IMR-90 (cell line): ENCODE measurements at regions not wholly inside any gene's neighbourhood (a gene's known extent, or its start where the extent isn't known, plus 50 kb on each side); places are given as distances from the start of the nearest gene placed in this dataset.

Experiments used
- ATAC-seq: fragments of 200-7000 bp; cut with Tn5 transposase; 2 replicates; pipeline ENCODE4 v1.9.1; 2020; ENCODE audit warnings: low read depth, mild to moderate bottlenecking, moderate library complexity
- BruUV-seq: library from RNA; stranded (reverse); fragments of 400-500 nt; replicated peaks from 2 replicates; lab custom pipeline; 2021; lab: Mats Ljungman, UMichigan
- CTCF ChIA-PET: fragments of 300-600 bp; formaldehyde crosslinking; extraction: SDS; loops from one replicate; lab custom pipeline; 2021; ENCODE audit warnings: antibody characterized with exemption; lab: Yijun Ruan, JAX
- POLR2A ChIA-PET: fragments of 300-600 bp; sonication (Branson Sonifier 250); formaldehyde crosslinking; loops from one replicate; lab custom pipeline; 2022; ENCODE audit warnings: antibody characterized with exemption; ENCODE audit not compliant: unreplicated experiment; lab: Charles Lee
- DNase-seq: peaks from one replicate; pipeline ENCODE4 v3.0.0; 2013
- H2AFZ ChIP-seq: replicated peaks from 2 replicates; pipeline ENCODE3; 2013; ENCODE audit warnings: low read length, mild to moderate bottlenecking; ENCODE audit not compliant: poor library complexity
- H2AK5ac ChIP-seq: 2 replicates; pipeline ENCODE4 v1.6.1; 2013; ENCODE audit warnings: low read depth, low read length, inconsistent platforms
- H2AK9ac ChIP-seq: replicated peaks from 2 replicates; pipeline ENCODE3; 2013; ENCODE audit warnings: mild to moderate bottlenecking, low read depth, low read length, moderate library complexity; ENCODE audit not compliant: poor library complexity
- H2BK120ac ChIP-seq: 2 replicates; pipeline ENCODE4 v1.6.1; 2013; ENCODE audit warnings: low read depth, low read length, inconsistent platforms
- H2BK15ac ChIP-seq: 3 replicates; pipeline ENCODE4 v1.6.1; 2013; ENCODE audit warnings: low read depth, low read length, inconsistent platforms
- H2BK20ac ChIP-seq: 2 replicates; pipeline ENCODE4 v1.6.1; 2013; ENCODE audit warnings: low read depth, mild to moderate bottlenecking, inconsistent platforms, low read length, moderate library complexity
- H2BK5ac ChIP-seq: 2 replicates; pipeline ENCODE4 v1.6.1; 2013; ENCODE audit warnings: mild to moderate bottlenecking, low read depth, low read length, inconsistent platforms; ENCODE audit not compliant: poor library complexity, severe bottlenecking
- H3K14ac ChIP-seq: replicated peaks from 2 replicates; pipeline ENCODE4 v1.6.1; 2013; ENCODE audit warnings: low read depth, low read length, inconsistent platforms
- H3K18ac ChIP-seq: 2 replicates; pipeline ENCODE4 v1.6.1; 2013; ENCODE audit warnings: low read depth, low read length, control low read depth
- H3K23ac ChIP-seq: 2 replicates; pipeline ENCODE4 v1.6.1; 2013; ENCODE audit warnings: low read depth, low read length, inconsistent platforms
- H3K27ac ChIP-seq: 2 replicates; pipeline ENCODE4 v1.5.1; 2013; ENCODE audit warnings: mild to moderate bottlenecking, control low read depth, low read length; ENCODE audit not compliant: insufficient read depth
- H3K27me3 ChIP-seq: 2 replicates; pipeline ENCODE4 v1.6.1; 2013; ENCODE audit warnings: low read length; ENCODE audit not compliant: control insufficient read depth, insufficient read depth
- H3K36me3 ChIP-seq: 2 replicates; pipeline ENCODE4 v1.6.1; 2013; ENCODE audit warnings: low read length, mixed read lengths; ENCODE audit not compliant: control insufficient read depth, insufficient read depth
- H3K4ac ChIP-seq: 2 replicates; pipeline ENCODE4 v1.6.1; 2013; ENCODE audit warnings: low read depth, low read length, inconsistent platforms
- H3K4me1 ChIP-seq: 2 replicates; pipeline ENCODE4 v1.6.1; 2013; ENCODE audit warnings: low read length, mixed read lengths; ENCODE audit not compliant: control insufficient read depth, insufficient read depth
- H3K4me2 ChIP-seq: 2 replicates; pipeline ENCODE4 v1.6.1; 2013; ENCODE audit warnings: low read depth, mild to moderate bottlenecking, control low read depth, low read length, moderate library complexity
- H3K4me3 ChIP-seq: 2 replicates; pipeline ENCODE4 v1.5.1; 2013; ENCODE audit warnings: low read depth, mild to moderate bottlenecking, control low read depth, low read length, moderate library complexity; ENCODE audit not compliant: insufficient read depth
- H3K56ac ChIP-seq: 2 replicates; pipeline ENCODE4 v1.6.1; 2013; ENCODE audit warnings: low read length, inconsistent platforms; ENCODE audit not compliant: insufficient read depth; ENCODE audit errors: extremely low read depth
- H3K79me1 ChIP-seq, 2 experiments: 2 replicates each; pipeline ENCODE4 v1.6.1; 2013; ENCODE audit warnings: low read length in 2 of 2, inconsistent platforms in 1 of 2, low read depth in 1 of 2
- H3K9ac ChIP-seq: 2 replicates; pipeline ENCODE4 v1.6.1; 2013; ENCODE audit warnings: low read depth, low read length, control low read depth
- H3K9me1 ChIP-seq: 2 replicates; pipeline ENCODE4 v1.6.1; 2013; ENCODE audit warnings: low read length, inconsistent platforms; ENCODE audit not compliant: insufficient read depth
- H3K9me3 ChIP-seq: 2 replicates; pipeline ENCODE4 v1.6.1; 2013; ENCODE audit warnings: low read length; ENCODE audit not compliant: control insufficient read depth, insufficient read depth
- H4K20me1 ChIP-seq: 2 replicates; pipeline ENCODE4 v1.6.1; 2013; ENCODE audit warnings: low read length, inconsistent platforms; ENCODE audit not compliant: insufficient read depth
- H4K5ac ChIP-seq: 2 replicates; pipeline ENCODE4 v1.6.1; 2013; ENCODE audit warnings: mild to moderate bottlenecking, low read depth, low read length, control low read depth
- H4K8ac ChIP-seq, 2 experiments: 2 replicates each; pipeline ENCODE4 v1.6.1; 2013; ENCODE audit warnings: low read depth in 2 of 2, low read length in 2 of 2, control low read depth in 1 of 2, inconsistent platforms in 1 of 2
- H4K91ac ChIP-seq: 2 replicates; pipeline ENCODE4 v1.6.1; 2013; ENCODE audit warnings: low read depth, low read length, inconsistent platforms; ENCODE audit not compliant: insufficient read depth
- MAFK ChIP-seq: IDR thresholded peaks from 2 replicates; pipeline ENCODE4 v1.6.1; 2012; ENCODE audit warnings: low read depth, low read length, improper control_type of control experiment
- MXI1 ChIP-seq: IDR thresholded peaks from 2 replicates; pipeline ENCODE4 v1.6.1; 2012; ENCODE audit warnings: low read depth, mild to moderate bottlenecking, low read length, moderate library complexity, borderline replicate concordance
- RFX5 ChIP-seq: IDR thresholded peaks from 2 replicates; pipeline ENCODE4 v1.8.0; 2012; ENCODE audit warnings: low read depth, mild to moderate bottlenecking, low read length, moderate library complexity
- WGBS, 2 experiments: methylation state at CpG; one replicate each; pipeline versions ENCODE4 v1.1.5 to v1.1.7; 2013; ENCODE audit warnings: missing lambda C conversion rate in 2 of 2; ENCODE audit not compliant: insufficient read length in 1 of 2; ENCODE audit errors: extremely low coverage in 2 of 2; 5-methylcytosine and 5-hydroxymethylcytosine counted together
- dilution Hi-C: fragments of 300-500 bp; cut with HindIII; formaldehyde crosslinking; loops from one replicate; pipeline ENCODE4 v1.14.3; 2018; ENCODE audit warnings: low sequenced_read_pairs; ENCODE audit not compliant: unreplicated experiment
- in situ Hi-C: fragments of 300-500 bp; cut with MboI; formaldehyde crosslinking; loops from 3 replicates; pipeline ENCODE4 v1.14.3; 2019; ENCODE audit warnings: low sequenced_read_pairs, inconsistent platforms, mixed read lengths
- intact Hi-C: fragments of 100-400 bp; cut with micrococcal nuclease; formaldehyde crosslinking; loops from 2 replicates; pipeline ENCODE4 v1.10.0; 2022

DNA sequence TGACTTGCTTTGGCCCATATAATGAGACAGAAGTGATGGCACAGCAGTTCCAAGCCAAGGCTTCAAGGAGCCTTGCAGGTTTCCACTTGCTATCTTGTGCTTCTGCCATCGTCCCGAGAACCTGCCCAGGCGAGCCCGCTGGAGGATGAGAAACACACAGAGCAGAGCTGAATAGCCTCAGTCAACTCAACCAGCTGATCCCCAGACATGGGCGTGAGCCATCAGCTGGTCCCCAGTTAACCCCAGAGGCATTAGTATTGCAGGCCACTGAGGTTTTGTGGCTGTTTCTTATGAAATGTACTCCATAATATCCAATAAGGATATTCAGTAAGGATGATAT, 57.7 kb upstream of the GPCPD1 start:
- no peak overlapping the region for H2AFZ ChIP-seq
- CTCF ChIA-PET, result no interaction called here
- H3K27me3 ChIP-seq, result peaks cover 4% of the 10 kb centered on the region; the same call in 1 of the 2 replicates
- no peak overlapping the region for H4K8ac ChIP-seq
- peak overlapping the region; percentile 15 for H2AK9ac ChIP-seq
- H3K36me3 ChIP-seq, result no peaks in the 10 kb centered on the region
- DNase-seq (no peak), ATAC-seq (no peak)
- H4K91ac ChIP-seq, result no peak overlapping the region
- TF ChIP-seq RFX5 (no peak), MAFK (no peak), MXI1 (no peak)
- no peak overlapping the region for H3K27ac ChIP-seq
- no peak overlapping the region for H3K4ac ChIP-seq
- H3K4me2 ChIP-seq, result no peak overlapping the region
- no peak overlapping the region for H2BK15ac ChIP-seq
- H3K9me1 ChIP-seq, result no peaks in the 10 kb centered on the region
- no peak overlapping the region for H3K23ac ChIP-seq
- H2BK20ac ChIP-seq, result no peak overlapping the region
- H3K4me1 ChIP-seq, result peaks cover under 1% of the 10 kb centered on the region; the same call in 1 of the 2 replicates
- H3K18ac ChIP-seq, result no peak overlapping the region
- no peak overlapping the region for H4K5ac ChIP-seq
- no peaks in the 10 kb centered on the region for H4K20me1 ChIP-seq
- H3K14ac ChIP-seq, result no peak overlapping the region
- H3K9ac ChIP-seq, result no peak overlapping the region
- no CpG with 5 or more reads among the region's 5 CpGs for WGBS, 2 experiments
- in situ Hi-C loops, result no loop called here
- no peak overlapping the region for H2BK5ac ChIP-seq
- H2AK5ac ChIP-seq, result no peak overlapping the region
- no peak overlapping the region for H3K4me3 ChIP-seq
- no peak overlapping the region for H2BK120ac ChIP-seq
- no TSS peak for BruUV-seq
- POLR2A ChIA-PET, result no interaction called here
- H3K79me1 ChIP-seq, result no peaks in the 10 kb centered on the region
- intact Hi-C loops, result no loop called here
- H3K56ac ChIP-seq, result no peak overlapping the region
- dilution Hi-C loops, result no loop called here
- H3K9me3 ChIP-seq, result no peaks in the 10 kb centered on the region
